ENCODE measurements at regions not wholly inside any gene's neighbourhood (a gene's known extent, or its start where the extent isn't known, plus 50 kb on each side); places are given as distances from the start of the nearest gene placed in this dataset.
"Not testable (repeated sequence)": the region's sequence is repeated elsewhere in the genome, so short reads cannot be mapped to it uniquely, and the experiment has no call there.

GRCh38 chr5:99437986-99438385 is 509.2 kb upstream of the CHD1 start:
- no peak for DNase-seq (ENCODE audit: low spot score)

- DNase-seq (ENCODE audit: low spot score), result not testable (repeated sequence)
Measured at GRCh38 chr5:99423396-99423795, 494.6 kb upstream of the CHD1 start.

GRCh38 chr5:99418640-99419039 is 489.8 kb upstream of the CHD1 start:
- DNase-seq (ENCODE audit: low spot score), result not testable (repeated sequence)

- not testable (repeated sequence) for DNase-seq (ENCODE audit: low spot score)
Measured at GRCh38 chr5:99410386-99410785, 481.6 kb upstream of the CHD1 start.

GRCh38 chr5:99404764-99405302 is 476.0 kb upstream of the CHD1 start:
- not testable (repeated sequence) for DNase-seq (ENCODE audit: low spot score)

- not testable (repeated sequence) for DNase-seq (ENCODE audit: low spot score)
Measured at GRCh38 chr5:99400571-99400970, 471.8 kb upstream of the CHD1 start.

GRCh38 chr5:99398976-99399375 is 470.2 kb upstream of the CHD1 start:
- DNase-seq (ENCODE audit: low spot score), result no peak

GRCh38 chr5:99386406-99387077 is 457.7 kb upstream of the CHD1 start:
- no peak for DNase-seq (ENCODE audit: low spot score)

GRCh38 chr5:99379187-99379586 is 450.4 kb upstream of the CHD1 start:
- no peak for DNase-seq (ENCODE audit: low spot score)

- DNase-seq (ENCODE audit: low spot score), result no peak
Measured at GRCh38 chr5:99378443-99378842, 449.6 kb upstream of the CHD1 start.

- no peak for DNase-seq (ENCODE audit: low spot score)
Measured at GRCh38 chr5:99369797-99370593, 441.2 kb upstream of the CHD1 start.

- DNase-seq (ENCODE audit: low spot score), result no peak
Measured at GRCh38 chr5:99368726-99369125, 439.9 kb upstream of the CHD1 start.

GRCh38 chr5:99355881-99356280 is 427.1 kb upstream of the CHD1 start:
- no peak for DNase-seq (ENCODE audit: low spot score)

- no peak for DNase-seq (ENCODE audit: low spot score)
Measured at GRCh38 chr5:99349787-99350186, 421.0 kb upstream of the CHD1 start.

- no peak for DNase-seq (ENCODE audit: low spot score)
Measured at GRCh38 chr5:99348597-99348996, 419.8 kb upstream of the CHD1 start.

GRCh38 chr5:99339758-99340157 is 411.0 kb upstream of the CHD1 start:
- not testable (repeated sequence) for DNase-seq (ENCODE audit: low spot score)

GRCh38 chr5:99334936-99335335 is 406.1 kb upstream of the CHD1 start:
- DNase-seq (ENCODE audit: low spot score), result no peak

GRCh38 chr5:99331061-99331460 is 402.3 kb upstream of the CHD1 start:
- DNase-seq (ENCODE audit: low spot score), result no peak

GRCh38 chr5:99320436-99320835 is 391.6 kb upstream of the CHD1 start:
- DNase-seq (ENCODE audit: low spot score), result no peak

GRCh38 chr5:99317136-99317535 is 388.3 kb upstream of the CHD1 start:
- DNase-seq (ENCODE audit: low spot score), result no peak

- DNase-seq (ENCODE audit: low spot score), result no peak
Measured at GRCh38 chr5:99316484-99316883, 387.7 kb upstream of the CHD1 start.

GRCh38 chr5:99315413-99316183 is 386.8 kb upstream of the CHD1 start:
- DNase-seq (ENCODE audit: low spot score), result no peak

GRCh38 chr5:99314721-99315120 is 385.9 kb upstream of the CHD1 start:
- no peak for DNase-seq (ENCODE audit: low spot score)
